H9 (cell line): ENCODE measurements at regions not wholly inside any gene's neighbourhood (a gene's known extent, or its start where the extent isn't known, plus 50 kb on each side); places are given as distances from the start of the nearest gene placed in this dataset.

Experiments
- DNase-seq: peaks from one replicate; pipeline ENCODE4 v3.0.0-alpha.2; 2017
- H2AFZ ChIP-seq: one replicate; pipeline ENCODE4 v1.6.1; 2013; ENCODE audit warnings: mild to moderate bottlenecking, low read length, control low read depth, moderate library complexity
- H2AK5ac ChIP-seq: 2 replicates; pipeline ENCODE4 v1.6.1; 2013; ENCODE audit warnings: low read length, control low read depth, mixed read lengths; ENCODE audit not compliant: insufficient read length
- H2BK120ac ChIP-seq: one replicate; pipeline ENCODE4 v1.6.1; 2013; ENCODE audit warnings: low read depth, mild to moderate bottlenecking, low read length, control low read depth, inconsistent platforms; ENCODE audit not compliant: poor library complexity, severe bottlenecking
- H2BK12ac ChIP-seq: 2 replicates; pipeline ENCODE4 v1.6.1; 2013; ENCODE audit warnings: low read length, control low read depth, mixed read lengths, low read depth; ENCODE audit not compliant: insufficient read length
- H2BK15ac ChIP-seq: 2 replicates; pipeline ENCODE4 v1.6.1; 2013; ENCODE audit warnings: low read depth, low read length, control low read depth
- H2BK20ac ChIP-seq: one replicate; pipeline ENCODE4 v1.6.1; 2013; ENCODE audit warnings: low read depth, mild to moderate bottlenecking, low read length, control low read depth, inconsistent platforms; ENCODE audit not compliant: poor library complexity, severe bottlenecking
- H2BK5ac ChIP-seq: 2 replicates; pipeline ENCODE4 v1.6.1; 2013; ENCODE audit warnings: low read length, control low read depth, mixed read lengths; ENCODE audit not compliant: insufficient read length
- H3K14ac ChIP-seq: 2 replicates; pipeline ENCODE4 v1.6.1; 2013; ENCODE audit warnings: low read length, control low read depth; ENCODE audit not compliant: insufficient read depth
- H3K18ac ChIP-seq: 2 replicates; pipeline ENCODE4 v1.6.1; 2013; ENCODE audit warnings: low read depth, mild to moderate bottlenecking, mixed read lengths, low read length, control low read depth; ENCODE audit not compliant: insufficient read length
- H3K23ac ChIP-seq: 2 replicates; pipeline ENCODE4 v1.6.1; 2013; ENCODE audit warnings: low read length, control low read depth, mixed read lengths, low read depth; ENCODE audit not compliant: insufficient read length
- H3K23me2 ChIP-seq: 2 replicates; pipeline ENCODE4 v1.6.1; 2013; ENCODE audit warnings: low read depth, mild to moderate bottlenecking, mixed read lengths, low read length, control low read depth; ENCODE audit not compliant: insufficient read length, poor library complexity, severe bottlenecking
- H3K27ac ChIP-seq: 2 replicates; pipeline ENCODE4 v1.5.1; 2013; ENCODE audit warnings: low read length, control low read depth, mixed read lengths, low read depth; ENCODE audit not compliant: insufficient read length
- H3K27me3 ChIP-seq: 2 replicates; pipeline ENCODE4 v1.6.1; 2013; ENCODE audit warnings: low read length, control low read depth, inconsistent platforms; ENCODE audit not compliant: insufficient read depth
- H3K4ac ChIP-seq: 2 replicates; pipeline ENCODE4 v1.6.1; 2013; ENCODE audit warnings: low read depth, mild to moderate bottlenecking, control low read depth, inconsistent platforms, low read length, moderate library complexity
- H3K4me1 ChIP-seq: 2 replicates; pipeline ENCODE4 v1.6.1; 2013; ENCODE audit warnings: low read length, control low read depth, inconsistent platforms; ENCODE audit not compliant: insufficient read depth
- H3K4me2 ChIP-seq: 2 replicates; pipeline ENCODE4 v1.6.1; 2013; ENCODE audit warnings: low read length, control low read depth, mixed read lengths; ENCODE audit not compliant: insufficient read length, insufficient read depth
- H3K56ac ChIP-seq: 2 replicates; pipeline ENCODE4 v1.6.1; 2013; ENCODE audit warnings: low read depth, mild to moderate bottlenecking, mixed read lengths, low read length, control low read depth; ENCODE audit not compliant: insufficient read length
- H3K79me1 ChIP-seq: 2 replicates; pipeline ENCODE4 v1.6.1; 2013; ENCODE audit warnings: low read depth, mild to moderate bottlenecking, moderate library complexity, low read length, control low read depth, inconsistent platforms; ENCODE audit not compliant: insufficient read depth, poor library complexity, severe bottlenecking
- H3K79me2 ChIP-seq: 2 replicates; pipeline ENCODE4 v1.6.1; 2013; ENCODE audit warnings: low read length, control low read depth, inconsistent platforms; ENCODE audit not compliant: insufficient read depth
- H3K9ac ChIP-seq: 2 replicates; pipeline ENCODE4 v1.6.1; 2013; ENCODE audit warnings: low read length, control low read depth, mixed read lengths; ENCODE audit not compliant: insufficient read length; ENCODE audit errors: extremely low read depth
- H3K9me3 ChIP-seq: one replicate; pipeline ENCODE4 v1.6.1; 2013; ENCODE audit warnings: low read depth, low read length, inconsistent platforms; ENCODE audit not compliant: control insufficient read depth
- H3T11ph ChIP-seq: one replicate; pipeline ENCODE4 v1.6.1; 2013; ENCODE audit warnings: mild to moderate bottlenecking, low read length, control low read depth, inconsistent platforms
- H4K20me1 ChIP-seq: one replicate; pipeline ENCODE4 v1.6.1; 2013; ENCODE audit not compliant: control insufficient read depth, insufficient read length, insufficient read depth
- H4K5ac ChIP-seq: 2 replicates; pipeline ENCODE4 v1.6.1; 2013; ENCODE audit warnings: low read depth, mild to moderate bottlenecking, mixed read lengths, low read length, control low read depth; ENCODE audit not compliant: insufficient read length
- H4K8ac ChIP-seq: replicated peaks from 2 replicates; pipeline ENCODE4 v1.6.1; 2013; ENCODE audit warnings: low read length, control low read depth, mixed read lengths, low read depth; ENCODE audit not compliant: insufficient read length
- H4K91ac ChIP-seq: 2 replicates; pipeline ENCODE4 v1.6.1; 2013; ENCODE audit warnings: low read depth, mild to moderate bottlenecking, moderate library complexity, mixed read lengths, low read length, control low read depth; ENCODE audit not compliant: insufficient read length
- H3K27ac Mint-ChIP-seq, 3 experiments: 2 replicates in 2 of 3; 3 replicates in 1 of 3; pipeline ENCODE4 v1.8.0; 2020 to 2021; ENCODE audit warnings: mixed read lengths in 3 of 3, mild to moderate bottlenecking in 1 of 3, moderate library complexity in 1 of 3
- H3K27me3 Mint-ChIP-seq: 2 replicates; pipeline ENCODE4 v1.8.0; 2021; ENCODE audit warnings: low read depth, mild to moderate bottlenecking, moderate library complexity, mixed read lengths
- H3K36me3 Mint-ChIP-seq, 3 experiments: 2 replicates in 2 of 3; 3 replicates in 1 of 3; pipeline ENCODE4 v1.8.0; 2020 to 2021; ENCODE audit warnings: low read depth in 3 of 3, mixed read lengths in 3 of 3; ENCODE audit not compliant: insufficient read depth in 1 of 3
- H3K4me1 Mint-ChIP-seq, 2 experiments: 2 replicates each; pipeline ENCODE4 v1.8.0; 2020; ENCODE audit warnings: mixed read lengths in 2 of 2
- H3K4me3 Mint-ChIP-seq, 2 experiments: 2 replicates in 1 of 2; 3 replicates in 1 of 2; pipeline ENCODE4 v1.8.0; 2020 to 2021; ENCODE audit warnings: mild to moderate bottlenecking in 2 of 2, mixed read lengths in 2 of 2, moderate library complexity in 1 of 2
- H3K9me3 Mint-ChIP-seq, 2 experiments: 2 replicates in 1 of 2; 3 replicates in 1 of 2; pipeline ENCODE4 v1.8.0; 2020; ENCODE audit warnings: mild to moderate bottlenecking in 2 of 2, mixed read lengths in 2 of 2, moderate library complexity in 1 of 2
- CTCF ChIP-seq: fragments of 200-600 bp; sonication (generic); conservative IDR thresholded peaks from 3 replicates; pipeline ENCODE4 v1.8.0; 2021; ENCODE audit warnings: antibody characterized with exemption, mild to moderate bottlenecking
- WGBS: extraction: QIAGEN DNeasy Blood & Tissue Kit; methylation state at CpG from one replicate; pipeline ENCODE4 v1.1.7; 2013; ENCODE audit warnings: missing lambda C conversion rate, low lambda C conversion rate, mixed read lengths; ENCODE audit not compliant: insufficient read length; ENCODE audit errors: extremely low coverage; 5-methylcytosine and 5-hydroxymethylcytosine counted together

- no peaks in the 10 kb centered on the region for H4K20me1 ChIP-seq
- H2BK15ac ChIP-seq, result no peak overlapping the region
- no peaks in the 10 kb centered on the region for H3K9me3 Mint-ChIP-seq
- H3K18ac ChIP-seq, result no peak overlapping the region
- H3K23ac ChIP-seq, result no peak overlapping the region
- H2BK5ac ChIP-seq, result no peak overlapping the region
- H3T11ph ChIP-seq, result no peak overlapping the region
- no peak overlapping the region for H4K5ac ChIP-seq
- H3K14ac ChIP-seq, result no peak overlapping the region
- peaks cover 13 to 16% of the 10 kb centered on the region in 2 experiments for H3K4me1 Mint-ChIP-seq
- no CpG with 5 or more reads among the region's 2 CpGs for WGBS
- no peak overlapping the region for H3K27ac Mint-ChIP-seq
- H3K4me3 Mint-ChIP-seq, result no peak overlapping the region
- no peak overlapping the region for H2AFZ ChIP-seq
- no peak overlapping the region for H3K27ac ChIP-seq
- H3K27me3 Mint-ChIP-seq, result no peaks in the 10 kb centered on the region
- H3K4me2 ChIP-seq, result no peak overlapping the region
- TF ChIP-seq CTCF, result no peak
- no peaks in the 10 kb centered on the region for H3K79me1 ChIP-seq
- H3K9ac ChIP-seq, result no peak overlapping the region
- H2BK12ac ChIP-seq, result no peak overlapping the region
- no peak overlapping the region for H2AK5ac ChIP-seq
- H3K23me2 ChIP-seq, result no peaks in the 10 kb centered on the region
- H3K9me3 ChIP-seq, result no peaks in the 10 kb centered on the region
- no peaks in the 10 kb centered on the region for H3K4me1 ChIP-seq
- H3K79me2 ChIP-seq, result no peaks in the 10 kb centered on the region
- no peak overlapping the region for H4K8ac ChIP-seq
- H2BK20ac ChIP-seq, result no peak overlapping the region
- DNase-seq, result no peak
- no peak overlapping the region for H2BK120ac ChIP-seq
- H3K56ac ChIP-seq, result no peak overlapping the region
- H3K36me3 Mint-ChIP-seq, result no peaks in the 10 kb centered on the region
- H3K27me3 ChIP-seq, result no peaks in the 10 kb centered on the region
- no peak overlapping the region for H3K4ac ChIP-seq
- H4K91ac ChIP-seq, result no peak overlapping the region
These were observed 279.3 kb downstream of the CDH19 start for GRCh38 chr18:66324616-66325015.
